ENCODE measurements at regions not wholly inside any gene's neighbourhood (a gene's known extent, or its start where the extent isn't known, plus 50 kb on each side); places are given as distances from the start of the nearest gene placed in this dataset.
A peak's percentile ranks its signal among the peaks of the same experiment; 100 is the strongest.
"Not testable (repeated sequence)": the region's sequence is repeated elsewhere in the genome, so short reads cannot be mapped to it uniquely, and the experiment has no call there.

GRCh38 chr7:66464059-66464458, 164.6 kb upstream of the KCTD7 start:
- H3K4me3 ChIP-seq (ENCODE audit: low read length), result no peak overlapping the region
- H3K4me1 ChIP-seq (ENCODE audit: insufficient read depth, low read length), result no peaks in the 10 kb centered on the region
- no peak overlapping the region for H2AFZ ChIP-seq (ENCODE audit: low read depth, low read length)
- no peaks in the 10 kb centered on the region for H3K9me3 ChIP-seq (ENCODE audit: low read length)
- H3K27me3 ChIP-seq (ENCODE audit: insufficient read depth, low read length), result no peaks in the 10 kb centered on the region
- peaks cover 2% of the 10 kb centered on the region for H3K36me3 ChIP-seq (ENCODE audit: insufficient read depth, low read length)

DNA sequence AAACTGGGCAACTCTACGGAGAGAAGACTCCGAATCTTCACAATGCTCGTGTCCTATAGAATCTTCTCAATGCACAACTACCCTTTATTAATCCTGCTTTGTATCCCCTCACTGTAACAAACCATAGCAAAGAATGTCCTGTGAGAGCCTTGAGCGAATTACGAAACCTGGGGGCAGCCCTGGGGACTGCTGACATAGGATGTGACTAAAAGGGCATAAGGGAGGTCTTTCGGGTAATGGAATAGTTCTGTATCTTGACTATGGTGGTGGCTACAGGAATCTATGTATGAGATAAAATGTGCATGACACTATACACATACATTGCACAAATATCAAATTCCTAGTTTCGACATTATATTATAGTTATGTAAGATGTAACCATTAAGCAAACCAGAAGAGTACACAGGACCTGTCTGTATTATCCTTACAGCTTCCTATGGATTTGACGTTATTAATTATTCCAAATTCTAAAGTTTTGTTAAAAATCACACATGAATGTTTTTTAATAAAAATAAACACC, 162.5 kb upstream of the KCTD7 start:
- H3K27me3 ChIP-seq (ENCODE audit: insufficient read depth, low read length), result no peaks in the 10 kb centered on the region
- H3K9me3 ChIP-seq (ENCODE audit: low read length), result no peaks in the 10 kb centered on the region
- H2AFZ ChIP-seq (ENCODE audit: low read depth, low read length), result no peak overlapping the region

DNA sequence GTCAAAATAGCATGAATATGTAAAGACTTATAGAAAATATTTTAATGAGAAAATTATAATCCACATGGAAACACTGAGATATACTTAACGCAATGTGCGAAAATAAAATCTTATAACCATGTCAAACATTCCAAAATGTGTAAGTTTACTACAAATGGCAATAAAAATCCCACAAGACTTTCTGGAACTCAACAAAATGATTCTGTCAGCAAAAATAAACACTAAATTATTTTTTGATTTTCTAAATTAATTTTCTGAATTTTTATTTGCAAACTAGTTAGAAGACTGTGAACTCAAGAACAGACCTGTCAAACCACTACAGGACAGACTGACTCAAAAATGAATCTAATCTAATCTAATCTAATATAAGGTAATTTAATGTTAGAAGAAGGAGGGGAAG, 160.8 kb upstream of the KCTD7 start:
- no peaks in the 10 kb centered on the region for H3K27me3 ChIP-seq (ENCODE audit: insufficient read depth, low read length)
- peaks cover 2% of the 10 kb centered on the region for H3K36me3 ChIP-seq (ENCODE audit: insufficient read depth, low read length)
- H3K4me3 ChIP-seq (ENCODE audit: low read length), result no peak overlapping the region
- no peak overlapping the region for H2AFZ ChIP-seq (ENCODE audit: low read depth, low read length)
- no peaks in the 10 kb centered on the region for H3K9me3 ChIP-seq (ENCODE audit: low read length)
- H3K4me1 ChIP-seq (ENCODE audit: insufficient read depth, low read length), result no peaks in the 10 kb centered on the region

More for the DNA sequence above, 162.5 kb upstream of the KCTD7 start:
- Histone ChIP-seq H3K36me3 (ENCODE audit: insufficient read depth, low read length) (peaks cover 2% of the 10 kb centered on the region), H3K4me3 (ENCODE audit: low read length) (no peak overlapping the region), H3K4me1 (ENCODE audit: insufficient read depth, low read length) (no peaks in the 10 kb centered on the region)

DNA sequence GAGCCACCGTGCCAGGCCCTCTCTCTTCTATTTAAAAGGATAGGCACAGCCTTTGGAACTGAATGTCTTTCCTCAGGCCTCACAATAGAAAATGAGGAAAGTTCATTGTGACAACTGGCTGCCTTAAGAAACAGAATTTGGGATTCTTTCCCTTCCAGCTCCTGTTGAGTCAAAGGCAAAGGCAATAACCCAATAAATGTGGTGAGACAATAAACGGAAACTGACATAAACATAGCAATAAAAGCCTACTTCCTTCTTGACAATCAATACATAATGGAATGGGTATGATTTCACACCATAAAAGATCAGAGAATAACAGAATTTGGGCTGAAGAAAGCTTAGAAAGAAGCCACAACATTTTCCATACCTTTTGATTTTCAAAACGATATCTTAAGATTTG, 155.6 kb upstream of the KCTD7 start:
- peaks cover 12% of the 10 kb centered on the region for H3K36me3 ChIP-seq (ENCODE audit: insufficient read depth, low read length)
- H3K4me1 ChIP-seq (ENCODE audit: insufficient read depth, low read length); H3K9me3 ChIP-seq (ENCODE audit: low read length); H3K27me3 ChIP-seq (ENCODE audit: insufficient read depth, low read length); H2AFZ ChIP-seq (ENCODE audit: low read depth, low read length); H3K4me3 ChIP-seq (ENCODE audit: low read length): not testable (repeated sequence)

- Histone ChIP-seq H2AFZ (ENCODE audit: low read depth, low read length) (no peak overlapping the region), H3K4me3 (ENCODE audit: low read length) (no peak overlapping the region), H3K4me1 (ENCODE audit: insufficient read depth, low read length) (no peaks in the 10 kb centered on the region), H3K9me3 (ENCODE audit: low read length) (no peaks in the 10 kb centered on the region), H3K36me3 (ENCODE audit: insufficient read depth, low read length) (peaks cover 16% of the 10 kb centered on the region), H3K27me3 (ENCODE audit: insufficient read depth, low read length) (no peaks in the 10 kb centered on the region)
These were observed 154.2 kb upstream of the KCTD7 start for GRCh38 chr7:66474441-66474840.

- peaks cover 25% of the 10 kb centered on the region for H3K36me3 ChIP-seq (ENCODE audit: insufficient read depth, low read length)
- not testable (repeated sequence) for H3K4me3 ChIP-seq (ENCODE audit: low read length); H3K9me3 ChIP-seq (ENCODE audit: low read length); H3K4me1 ChIP-seq (ENCODE audit: insufficient read depth, low read length); H3K27me3 ChIP-seq (ENCODE audit: insufficient read depth, low read length); H2AFZ ChIP-seq (ENCODE audit: low read depth, low read length)
These were observed 152.6 kb upstream of the KCTD7 start for GRCh38 chr7:66476056-66476455.

- not testable (repeated sequence) for H3K4me3 ChIP-seq (ENCODE audit: low read length); H3K4me1 ChIP-seq (ENCODE audit: insufficient read depth, low read length); H3K9me3 ChIP-seq (ENCODE audit: low read length); H2AFZ ChIP-seq (ENCODE audit: low read depth, low read length); H3K27me3 ChIP-seq (ENCODE audit: insufficient read depth, low read length)
- peaks cover 35% of the 10 kb centered on the region for H3K36me3 ChIP-seq (ENCODE audit: insufficient read depth, low read length)
These were observed 150.8 kb upstream of the KCTD7 start for GRCh38 chr7:66477822-66478397.

DNA sequence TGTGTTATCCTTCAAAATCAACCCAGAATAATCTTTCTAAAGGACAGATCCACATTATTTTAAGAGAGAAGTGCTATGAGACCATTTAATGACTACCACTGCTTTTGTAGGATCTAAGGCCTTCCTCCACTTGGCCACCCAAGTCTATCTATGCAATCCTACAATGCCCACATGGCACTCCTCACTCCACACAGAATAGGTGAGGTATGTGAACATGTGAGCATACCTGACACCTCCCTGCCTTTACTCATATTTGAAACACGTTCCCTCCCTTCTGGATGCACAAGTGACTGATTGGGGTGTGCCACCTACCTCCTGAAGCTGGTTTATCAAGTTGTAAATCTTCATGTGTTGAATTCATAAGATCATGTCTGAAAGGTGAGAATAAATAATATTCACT, 147.5 kb upstream of the KCTD7 start:
- not testable (repeated sequence) for H3K27me3 ChIP-seq (ENCODE audit: insufficient read depth, low read length); H3K9me3 ChIP-seq (ENCODE audit: low read length); H3K4me1 ChIP-seq (ENCODE audit: insufficient read depth, low read length); H3K4me3 ChIP-seq (ENCODE audit: low read length); H2AFZ ChIP-seq (ENCODE audit: low read depth, low read length)
- H3K36me3 ChIP-seq (ENCODE audit: insufficient read depth, low read length), result peaks cover 37% of the 10 kb centered on the region

DNA sequence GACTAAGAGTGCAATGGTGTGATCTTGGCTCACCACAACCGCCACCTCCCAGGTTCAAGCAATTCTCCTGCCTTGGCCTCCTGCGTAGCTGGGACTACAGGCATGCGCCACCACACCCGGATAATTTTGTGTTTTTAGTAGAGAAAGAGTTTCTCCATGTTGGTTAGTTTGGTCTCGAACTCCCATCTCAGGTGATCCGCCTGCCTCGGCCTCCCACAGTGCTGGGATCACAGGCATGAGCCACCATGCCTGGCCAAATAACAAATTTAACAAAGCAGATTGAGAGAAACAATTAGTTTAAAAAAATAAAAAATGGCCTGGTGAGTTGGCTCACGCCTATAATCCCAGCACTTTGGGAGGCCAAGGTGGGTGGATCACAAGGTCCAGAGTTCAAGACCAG, 139.6 kb upstream of the KCTD7 start:
- not testable (repeated sequence) for H3K9me3 ChIP-seq (ENCODE audit: low read length); H2AFZ ChIP-seq (ENCODE audit: low read depth, low read length); H3K36me3 ChIP-seq (ENCODE audit: insufficient read depth, low read length); H3K4me3 ChIP-seq (ENCODE audit: low read length); H3K27me3 ChIP-seq (ENCODE audit: insufficient read depth, low read length); H3K4me1 ChIP-seq (ENCODE audit: insufficient read depth, low read length)

DNA sequence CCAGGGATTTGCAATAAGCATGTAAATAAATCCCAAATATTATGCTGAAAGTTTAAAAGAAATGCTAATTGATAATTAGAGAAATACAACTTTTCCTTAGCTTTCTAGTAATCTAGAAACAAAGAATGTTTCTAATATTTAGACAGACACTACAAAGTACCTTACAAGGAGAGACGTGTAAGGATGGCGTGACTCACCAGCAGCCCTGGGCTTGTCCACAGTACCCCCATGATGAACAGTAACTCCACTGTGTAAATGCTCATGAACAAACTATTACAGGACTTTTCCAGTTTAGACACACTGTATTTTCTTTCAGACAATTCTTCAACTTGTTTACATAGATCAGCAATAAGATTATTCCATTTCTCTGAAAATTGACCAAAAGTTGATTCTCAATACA, 138.9 kb upstream of the KCTD7 start:
- not testable (repeated sequence) for H3K4me1 ChIP-seq (ENCODE audit: insufficient read depth, low read length); H3K27me3 ChIP-seq (ENCODE audit: insufficient read depth, low read length); H2AFZ ChIP-seq (ENCODE audit: low read depth, low read length); H3K9me3 ChIP-seq (ENCODE audit: low read length); H3K36me3 ChIP-seq (ENCODE audit: insufficient read depth, low read length); H3K4me3 ChIP-seq (ENCODE audit: low read length)

DNA sequence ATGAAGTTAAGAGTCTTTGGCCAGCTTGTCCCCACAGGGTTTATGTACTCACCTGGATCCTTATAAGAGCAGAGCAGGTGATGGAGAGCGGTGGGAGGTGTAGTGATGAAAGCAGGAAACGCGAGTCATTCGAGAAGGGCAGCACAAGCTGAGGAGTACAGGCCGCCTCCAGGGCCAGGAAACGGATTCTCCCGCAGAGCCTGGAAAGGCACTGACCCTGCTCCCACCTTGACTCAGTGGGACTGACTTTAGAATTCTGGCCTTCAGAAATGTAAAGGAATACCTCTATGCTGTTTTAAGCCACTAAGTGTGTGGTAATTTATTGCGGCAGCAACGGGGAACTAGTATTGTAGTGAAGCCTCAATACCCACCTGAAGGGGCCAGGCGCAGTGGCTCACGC, 137.7 kb upstream of the KCTD7 start:
- not testable (repeated sequence) for H3K4me3 ChIP-seq (ENCODE audit: low read length); H3K4me1 ChIP-seq (ENCODE audit: insufficient read depth, low read length); H2AFZ ChIP-seq (ENCODE audit: low read depth, low read length); H3K27me3 ChIP-seq (ENCODE audit: insufficient read depth, low read length); H3K9me3 ChIP-seq (ENCODE audit: low read length); H3K36me3 ChIP-seq (ENCODE audit: insufficient read depth, low read length)

DNA sequence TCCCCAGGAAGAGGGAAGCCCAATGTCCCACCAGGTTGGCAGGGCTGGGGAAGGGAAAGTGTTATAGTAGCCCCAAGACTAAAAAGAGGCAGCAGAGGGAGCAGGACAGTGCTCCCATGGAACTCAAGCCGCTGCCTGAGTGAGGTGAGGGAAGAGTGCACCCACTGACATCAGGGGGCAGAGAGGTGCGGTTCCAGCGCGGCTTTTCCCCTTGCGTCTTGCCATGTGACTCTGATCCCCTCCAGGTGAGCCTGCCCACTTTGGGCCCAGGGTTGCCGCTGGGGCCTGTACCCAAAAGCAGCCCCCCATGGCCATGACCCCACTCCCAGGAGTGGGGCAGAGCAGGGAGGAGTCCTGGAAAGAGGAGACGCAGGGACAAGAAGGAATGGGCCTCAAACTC, 136.3 kb upstream of the KCTD7 start:
- peak overlapping the region; percentile 57 for H2AFZ ChIP-seq (ENCODE audit: low read depth, low read length)
- not testable (repeated sequence) for H3K27me3 ChIP-seq (ENCODE audit: insufficient read depth, low read length); H3K4me1 ChIP-seq (ENCODE audit: insufficient read depth, low read length); H3K9me3 ChIP-seq (ENCODE audit: low read length); H3K36me3 ChIP-seq (ENCODE audit: insufficient read depth, low read length)
- H3K4me3 ChIP-seq (ENCODE audit: low read length), result peak overlapping the region; percentile 83

- Histone ChIP-seq H3K4me3 (ENCODE audit: low read length) (peak overlapping the region; percentile 83), H3K27me3 (ENCODE audit: insufficient read depth, low read length) (no peaks in the 10 kb centered on the region), H2AFZ (ENCODE audit: low read depth, low read length) (peak overlapping the region; percentile 57), H3K4me1 (ENCODE audit: insufficient read depth, low read length) (peaks cover 8% of the 10 kb centered on the region), H3K36me3 (ENCODE audit: insufficient read depth, low read length) (no peaks in the 10 kb centered on the region), H3K9me3 (ENCODE audit: low read length) (no peaks in the 10 kb centered on the region)
These were observed 135.2 kb upstream of the KCTD7 start for GRCh38 chr7:66493235-66494205.

All from neuron (in vitro differentiated cells).